Astrocyte (in vitro differentiated cells and primary cell): ENCODE measurements at regions not wholly inside any gene's neighbourhood (a gene's known extent, or its start where the extent isn't known, plus 50 kb on each side); places are given as distances from the start of the nearest gene placed in this dataset.
A peak's percentile ranks its signal among the peaks of the same experiment; 100 is the strongest.
"Not testable (repeated sequence)": the region's sequence is repeated elsewhere in the genome, so short reads cannot be mapped to it uniquely, and the experiment has no call there.

ENCODE experiments used
- DNase-seq: peaks from one replicate; pipeline ENCODE4 v3.0.0-alpha.2; 2010; ENCODE audit warnings: low read depth
- FAIRE-seq: peaks from 2 replicates; lab custom pipeline; 2011; peaks lifted over from hg19 to GRCh38; lab: Jason Lieb, UNC
- H2AFZ ChIP-seq: 2 replicates; pipeline ENCODE4 v1.6.0; 2012; ENCODE audit warnings: low read depth, low read length, inconsistent platforms
- H3K27ac ChIP-seq: 2 replicates; pipeline ENCODE4 v1.5.1; 2011; ENCODE audit warnings: low read depth, low read length, inconsistent platforms
- H3K27me3 ChIP-seq: 2 replicates; pipeline ENCODE4 v1.6.0; 2011; ENCODE audit warnings: low read length, inconsistent platforms; ENCODE audit not compliant: insufficient read depth
- H3K36me3 ChIP-seq: 2 replicates; pipeline ENCODE4 v1.5.1; 2011; ENCODE audit warnings: low read length, inconsistent platforms; ENCODE audit not compliant: insufficient read depth
- H3K4me1 ChIP-seq: 2 replicates; pipeline ENCODE4 v1.5.1; 2011; ENCODE audit warnings: low read length, inconsistent platforms; ENCODE audit not compliant: insufficient read depth
- H3K4me2 ChIP-seq: 2 replicates; pipeline ENCODE4 v1.6.0; 2012; ENCODE audit warnings: low read length, inconsistent platforms
- H3K4me3 ChIP-seq: 2 replicates; pipeline ENCODE4 v1.5.1; 2011; ENCODE audit warnings: low read depth, mild to moderate bottlenecking, low read length, inconsistent platforms; ENCODE audit not compliant: insufficient read depth
- H3K79me2 ChIP-seq: 2 replicates; pipeline ENCODE4 v1.6.0; 2012; ENCODE audit warnings: mild to moderate bottlenecking, low read length, inconsistent platforms; ENCODE audit not compliant: insufficient read depth
- H3K9ac ChIP-seq: 2 replicates; pipeline ENCODE4 v1.6.0; 2012; ENCODE audit warnings: mild to moderate bottlenecking, low read length, inconsistent platforms
- H3K9me3 ChIP-seq: 2 replicates; pipeline ENCODE4 v1.5.1; 2012; ENCODE audit warnings: low read depth, mild to moderate bottlenecking, low read length, inconsistent platforms; ENCODE audit not compliant: insufficient read depth
- H4K20me1 ChIP-seq: 2 replicates; pipeline ENCODE4 v1.6.0; 2012; ENCODE audit warnings: low read length, inconsistent platforms; ENCODE audit not compliant: insufficient read depth
- H3K27ac Mint-ChIP-seq: one replicate; pipeline ENCODE4 v1.8.0; 2021; ENCODE audit warnings: mild to moderate bottlenecking, mixed read lengths; ENCODE audit not compliant: unreplicated experiment
- H3K27me3 Mint-ChIP-seq: one replicate; pipeline ENCODE4 v1.8.0; 2021; ENCODE audit warnings: low read depth, mixed read lengths; ENCODE audit not compliant: unreplicated experiment
- H3K36me3 Mint-ChIP-seq: one replicate; pipeline ENCODE4 v1.8.0; 2021; ENCODE audit warnings: low read depth, mixed read lengths; ENCODE audit not compliant: unreplicated experiment
- H3K4me1 Mint-ChIP-seq: one replicate; pipeline ENCODE4 v1.8.0; 2021; ENCODE audit warnings: low read depth, mixed read lengths; ENCODE audit not compliant: unreplicated experiment
- H3K4me3 Mint-ChIP-seq: one replicate; pipeline ENCODE4 v1.8.0; 2021; ENCODE audit warnings: mild to moderate bottlenecking, moderate library complexity, mixed read lengths; ENCODE audit not compliant: unreplicated experiment
- H3K9me3 Mint-ChIP-seq: one replicate; pipeline ENCODE4 v1.8.0; 2021; ENCODE audit warnings: mild to moderate bottlenecking, mixed read lengths; ENCODE audit not compliant: unreplicated experiment
- CTCF ChIP-seq: IDR thresholded peaks from 2 replicates; pipeline ENCODE4 v1.5.1; 2011; ENCODE audit warnings: low read depth, mild to moderate bottlenecking, inconsistent platforms, low read length, moderate library complexity; ENCODE audit not compliant: insufficient read depth
- EZH2 ChIP-seq: IDR thresholded peaks from 2 replicates; pipeline ENCODE4 v1.6.1; 2012; ENCODE audit warnings: mild to moderate bottlenecking, low read length, inconsistent platforms; ENCODE audit not compliant: insufficient read depth

- H3K27me3 ChIP-seq = no peaks in the 10 kb centered on the region
- H3K27ac ChIP-seq = no peak overlapping the region
- H3K9ac ChIP-seq = no peak overlapping the region
- Mint-ChIP-seq H3K27me3 (no peaks in the 10 kb centered on the region), H3K4me3 (no peak overlapping the region), H3K27ac (no peak overlapping the region), H3K36me3 (no peaks in the 10 kb centered on the region), H3K9me3 (peaks cover 6% of the 10 kb centered on the region), H3K4me1 (peaks cover 9% of the 10 kb centered on the region)
- H4K20me1 ChIP-seq = no peaks in the 10 kb centered on the region
- no peak overlapping the region for H2AFZ ChIP-seq
- H3K36me3 ChIP-seq = no peaks in the 10 kb centered on the region
- no peak overlapping the region for H3K4me3 ChIP-seq
- H3K4me2 ChIP-seq = no peak overlapping the region
- DNase-seq (peak; percentile 69), FAIRE-seq (no peak)
- no peaks in the 10 kb centered on the region for H3K4me1 ChIP-seq
- H3K9me3 ChIP-seq = no peaks in the 10 kb centered on the region
- H3K79me2 ChIP-seq = no peaks in the 10 kb centered on the region
- TF ChIP-seq CTCF (no peak), EZH2 (no peak)
Observed at GRCh38 chr15:81061490-81062253, 60.9 kb downstream of the TLNRD1 start.

- H3K9me3 Mint-ChIP-seq = peaks cover 6% of the 10 kb centered on the region
- Histone ChIP-seq H3K4me3 (no peak overlapping the region), H3K79me2 (no peaks in the 10 kb centered on the region), H3K27ac (no peak overlapping the region), H3K27me3 (no peaks in the 10 kb centered on the region), H2AFZ (no peak overlapping the region), H3K9ac (no peak overlapping the region), H4K20me1 (no peaks in the 10 kb centered on the region), H3K36me3 (no peaks in the 10 kb centered on the region), H3K4me1 (no peaks in the 10 kb centered on the region), H3K9me3 (no peaks in the 10 kb centered on the region), H3K4me2 (no peak overlapping the region)
- no peak overlapping the region for H3K4me3 Mint-ChIP-seq
- no peak for FAIRE-seq
- no peak for TF ChIP-seq EZH2
- TF ChIP-seq CTCF = no peak
- no peak overlapping the region for H3K27ac Mint-ChIP-seq
- no peaks in the 10 kb centered on the region for H3K36me3 Mint-ChIP-seq
- peaks cover 9% of the 10 kb centered on the region for H3K4me1 Mint-ChIP-seq
- DNase-seq = no peak
- H3K27me3 Mint-ChIP-seq = no peaks in the 10 kb centered on the region
Observed at GRCh38 chr15:81062937-81063336, 62.2 kb downstream of the TLNRD1 start.

GRCh38 chr15:81064253-81064652 is 63.5 kb downstream of the TLNRD1 start:
- Histone ChIP-seq H3K9ac (no peak overlapping the region), H4K20me1 (no peaks in the 10 kb centered on the region), H3K4me1 (no peaks in the 10 kb centered on the region), H3K27me3 (no peaks in the 10 kb centered on the region), H3K79me2 (no peaks in the 10 kb centered on the region), H2AFZ (no peak overlapping the region), H3K36me3 (no peaks in the 10 kb centered on the region), H3K27ac (no peak overlapping the region), H3K4me3 (no peak overlapping the region), H3K9me3 (no peaks in the 10 kb centered on the region), H3K4me2 (no peak overlapping the region)
- no peak overlapping the region for H3K4me3 Mint-ChIP-seq
- TF ChIP-seq EZH2 (no peak), CTCF (no peak)
- peaks cover 6% of the 10 kb centered on the region for H3K9me3 Mint-ChIP-seq
- no peak for DNase-seq
- H3K27ac Mint-ChIP-seq = no peak overlapping the region
- peaks cover 9% of the 10 kb centered on the region for H3K4me1 Mint-ChIP-seq
- no peaks in the 10 kb centered on the region for H3K27me3 Mint-ChIP-seq
- H3K36me3 Mint-ChIP-seq = no peaks in the 10 kb centered on the region
- no peak for FAIRE-seq

- H3K9me3 ChIP-seq, H3K4me2 ChIP-seq, H3K27me3 Mint-ChIP-seq, DNase-seq, H3K4me3 ChIP-seq, H2AFZ ChIP-seq, H3K4me1 ChIP-seq, H3K27ac ChIP-seq, H3K4me1 Mint-ChIP-seq, H3K36me3 ChIP-seq, H3K9me3 Mint-ChIP-seq, H3K79me2 ChIP-seq, H3K27me3 ChIP-seq, H3K36me3 Mint-ChIP-seq, H3K9ac ChIP-seq, FAIRE-seq, H3K27ac Mint-ChIP-seq, H3K4me3 Mint-ChIP-seq, H4K20me1 ChIP-seq: not testable (repeated sequence)
Observed at GRCh38 chr15:81067567-81067966, 66.5 kb upstream of the CFAP161 start.
